Endodermal cell (in vitro differentiated cells): ENCODE measurements at regions not wholly inside any gene's neighbourhood (a gene's known extent, or its start where the extent isn't known, plus 50 kb on each side); places are given as distances from the start of the nearest gene placed in this dataset.

Experiments used
- DNase-seq: peaks from one replicate; pipeline ENCODE4 v3.0.0-alpha.2; 2017
- H3K27ac ChIP-seq: 2 replicates; pipeline ENCODE4 v1.5.1; 2013; ENCODE audit warnings: mild to moderate bottlenecking, low read depth, low read length, moderate library complexity
- H3K27me3 ChIP-seq: 2 replicates; pipeline ENCODE4 v1.6.1; 2013; ENCODE audit warnings: mild to moderate bottlenecking, low read length, moderate library complexity; ENCODE audit not compliant: insufficient read depth, control insufficient read depth, poor library complexity, severe bottlenecking
- H3K36me3 ChIP-seq: 2 replicates; pipeline ENCODE4 v1.7.0; 2013; ENCODE audit warnings: mild to moderate bottlenecking, low read length, moderate library complexity; ENCODE audit not compliant: control insufficient read depth, insufficient read depth
- H3K4me1 ChIP-seq: one replicate; pipeline ENCODE4 v1.7.0; 2013; ENCODE audit warnings: low read length; ENCODE audit not compliant: control insufficient read depth, insufficient read depth
- H3K4me3 ChIP-seq: 2 replicates; pipeline ENCODE4 v1.5.1; 2013; ENCODE audit warnings: mild to moderate bottlenecking, low read length, moderate library complexity
- H3K9ac ChIP-seq: 2 replicates; pipeline ENCODE4 v1.6.1; 2013; ENCODE audit warnings: mild to moderate bottlenecking, low read length, moderate library complexity; ENCODE audit not compliant: poor library complexity, severe bottlenecking; ENCODE audit errors: extremely low read depth
- H3K9me3 ChIP-seq: 2 replicates; pipeline ENCODE4 v1.6.1; 2013; ENCODE audit warnings: mild to moderate bottlenecking, low read length, moderate library complexity; ENCODE audit not compliant: control insufficient read depth
- H3K27ac Mint-ChIP-seq: 2 replicates; pipeline ENCODE4 v1.8.0; 2020; ENCODE audit warnings: mixed read lengths
- H3K27me3 Mint-ChIP-seq: 2 replicates; pipeline ENCODE4 v1.8.0; 2021; ENCODE audit warnings: mild to moderate bottlenecking, mixed read lengths; ENCODE audit not compliant: insufficient read depth
- H3K36me3 Mint-ChIP-seq: 2 replicates; pipeline ENCODE4 v1.8.0; 2020; ENCODE audit warnings: low read depth, mixed read lengths
- H3K4me1 Mint-ChIP-seq: 2 replicates; pipeline ENCODE4 v1.8.0; 2020; ENCODE audit warnings: mixed read lengths
- H3K4me3 Mint-ChIP-seq: 2 replicates; pipeline ENCODE4 v1.8.0; 2020; ENCODE audit warnings: mild to moderate bottlenecking, moderate library complexity, mixed read lengths
- H3K9me3 Mint-ChIP-seq: 2 replicates; pipeline ENCODE4 v1.8.0; 2020; ENCODE audit warnings: mild to moderate bottlenecking, mixed read lengths
- WGBS, 2 experiments: methylation state at CpG; one replicate each; pipeline versions ENCODE4 v1.1.5 to v1.1.7; 2013; ENCODE audit warnings: missing lambda C conversion rate in 2 of 2, mixed read lengths in 1 of 2; ENCODE audit not compliant: insufficient coverage in 1 of 2, insufficient read length in 1 of 2; 5-methylcytosine and 5-hydroxymethylcytosine counted together
- TF ChIP-seq, protein P1 (sequence below): fragments of 200-600 bp; sonication (generic); conservative IDR thresholded peaks from 2 replicates; pipeline ENCODE4 v1.5.0; 2021; ENCODE audit warnings: antibody characterized with exemption, mild to moderate bottlenecking

- H3K9me3 Mint-ChIP-seq: peaks cover 2% of the 10 kb centered on the region
- Histone ChIP-seq H3K27me3 (no peaks in the 10 kb centered on the region), H3K4me1 (no peaks in the 10 kb centered on the region), H3K36me3 (no peaks in the 10 kb centered on the region), H3K9ac (no peak overlapping the region), H3K9me3 (no peaks in the 10 kb centered on the region), H3K4me3 (no peak overlapping the region), H3K27ac (no peak overlapping the region)
- H3K27me3 Mint-ChIP-seq: no peaks in the 10 kb centered on the region
- WGBS, 2 experiments: 94 to 100% methylated on average over 2 to 3 of the region's 3 CpGs
- TF ChIP-seq, protein P1, sequence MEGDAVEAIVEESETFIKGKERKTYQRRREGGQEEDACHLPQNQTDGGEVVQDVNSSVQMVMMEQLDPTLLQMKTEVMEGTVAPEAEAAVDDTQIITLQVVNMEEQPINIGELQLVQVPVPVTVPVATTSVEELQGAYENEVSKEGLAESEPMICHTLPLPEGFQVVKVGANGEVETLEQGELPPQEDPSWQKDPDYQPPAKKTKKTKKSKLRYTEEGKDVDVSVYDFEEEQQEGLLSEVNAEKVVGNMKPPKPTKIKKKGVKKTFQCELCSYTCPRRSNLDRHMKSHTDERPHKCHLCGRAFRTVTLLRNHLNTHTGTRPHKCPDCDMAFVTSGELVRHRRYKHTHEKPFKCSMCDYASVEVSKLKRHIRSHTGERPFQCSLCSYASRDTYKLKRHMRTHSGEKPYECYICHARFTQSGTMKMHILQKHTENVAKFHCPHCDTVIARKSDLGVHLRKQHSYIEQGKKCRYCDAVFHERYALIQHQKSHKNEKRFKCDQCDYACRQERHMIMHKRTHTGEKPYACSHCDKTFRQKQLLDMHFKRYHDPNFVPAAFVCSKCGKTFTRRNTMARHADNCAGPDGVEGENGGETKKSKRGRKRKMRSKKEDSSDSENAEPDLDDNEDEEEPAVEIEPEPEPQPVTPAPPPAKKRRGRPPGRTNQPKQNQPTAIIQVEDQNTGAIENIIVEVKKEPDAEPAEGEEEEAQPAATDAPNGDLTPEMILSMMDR: no peak
- no peak for DNase-seq
- H3K27ac Mint-ChIP-seq: no peak overlapping the region
- peaks cover 23% of the 10 kb centered on the region for H3K4me1 Mint-ChIP-seq
- H3K4me3 Mint-ChIP-seq: no peak overlapping the region
- H3K36me3 Mint-ChIP-seq: no peaks in the 10 kb centered on the region
Measured at GRCh38 chr9:23545728-23546127, 280.3 kb downstream of the ELAVL2 start.

GRCh38 chr9:23551311-23551721 lies 274.7 kb downstream of the ELAVL2 start:
- 87 to 92% methylated on average over 2 of the region's 2 CpGs for WGBS, 2 experiments
- no peak for DNase-seq
- H3K9me3 Mint-ChIP-seq: peaks cover 2% of the 10 kb centered on the region
- H3K9ac ChIP-seq: no peak overlapping the region
- no peak overlapping the region for H3K27ac Mint-ChIP-seq
- H3K27me3 ChIP-seq: peaks cover 8% of the 10 kb centered on the region
- TF ChIP-seq, protein P1: no peak
- H3K9me3 ChIP-seq: no peaks in the 10 kb centered on the region
- H3K27ac ChIP-seq: peak overlapping the region; percentile 90
- peaks cover 10% of the 10 kb centered on the region for H3K4me1 ChIP-seq
- H3K4me3 ChIP-seq: no peak overlapping the region
- H3K36me3 ChIP-seq: no peaks in the 10 kb centered on the region
- no peak overlapping the region for H3K4me3 Mint-ChIP-seq
- H3K27me3 Mint-ChIP-seq: peaks cover 7% of the 10 kb centered on the region
- no peaks in the 10 kb centered on the region for H3K36me3 Mint-ChIP-seq
- H3K4me1 Mint-ChIP-seq: peaks cover 35% of the 10 kb centered on the region

GRCh38 chr9:23551929-23552707 lies 273.9 kb downstream of the ELAVL2 start:
- TF ChIP-seq, protein P1: no peak
- WGBS, 2 experiments: 90 to 100% methylated on average over 1 to 5 of the region's 5 CpGs
- Histone ChIP-seq H3K27me3 (peaks cover 8% of the 10 kb centered on the region), H3K4me3 (no peak overlapping the region), H3K27ac (peak overlapping the region; percentile 90), H3K4me1 (peaks cover 10% of the 10 kb centered on the region), H3K9ac (no peak overlapping the region), H3K36me3 (no peaks in the 10 kb centered on the region), H3K9me3 (no peaks in the 10 kb centered on the region)
- Mint-ChIP-seq H3K9me3 (peaks cover 2% of the 10 kb centered on the region), H3K4me1 (peaks cover 35% of the 10 kb centered on the region), H3K27me3 (peaks cover 7% of the 10 kb centered on the region), H3K27ac (no peak overlapping the region), H3K4me3 (no peak overlapping the region), H3K36me3 (no peaks in the 10 kb centered on the region)
- no peak for DNase-seq
